DMS53 treated with DMSO at 0.1 percent for 48 hours (cell line): ENCODE measurements at regions not wholly inside any gene's neighbourhood (a gene's known extent, or its start where the extent isn't known, plus 50 kb on each side); places are given as distances from the start of the nearest gene placed in this dataset.

Experiments
- DNase-seq: peaks from one replicate; lab custom pipeline; 2025; ENCODE audit not compliant: unreplicated experiment; lab: John Stamatoyannopoulos, UW

GRCh38 chr15:94677202-94677790 is 445.9 kb downstream of the MCTP2 start:
- no peak for DNase-seq

GRCh38 chr15:94682171-94682570 is 450.8 kb downstream of the MCTP2 start:
- no peak for DNase-seq

- DNase-seq, result no peak
Measured at GRCh38 chr15:94683902-94684301, 452.5 kb downstream of the MCTP2 start.

GRCh38 chr15:94691169-94691568 is 459.8 kb downstream of the MCTP2 start:
- no peak for DNase-seq

GRCh38 chr15:94692710-94693109 is 461.3 kb downstream of the MCTP2 start:
- no peak for DNase-seq

- no peak for DNase-seq
Measured at GRCh38 chr15:94700211-94700610, 468.9 kb downstream of the MCTP2 start.

- DNase-seq, result no peak
Measured at GRCh38 chr15:94701281-94701985, 470.1 kb downstream of the MCTP2 start.

GRCh38 chr15:94703596-94703995 is 472.2 kb downstream of the MCTP2 start:
- no peak for DNase-seq

GRCh38 chr15:94704421-94704820 is 473.1 kb downstream of the MCTP2 start:
- DNase-seq, result no peak

GRCh38 chr15:94704946-94705345 is 473.6 kb downstream of the MCTP2 start:
- DNase-seq, result no peak

- DNase-seq, result no peak
Measured at GRCh38 chr15:94709319-94709718, 478.0 kb downstream of the MCTP2 start.

GRCh38 chr15:94722024-94722636 is 490.8 kb downstream of the MCTP2 start:
- DNase-seq, result no peak

- no peak for DNase-seq
Measured at GRCh38 chr15:94723801-94724200, 492.4 kb downstream of the MCTP2 start.

- no peak for DNase-seq
Measured at GRCh38 chr15:94731286-94731685, 499.9 kb downstream of the MCTP2 start.

GRCh38 chr15:94734460-94734859 is 503.1 kb downstream of the MCTP2 start:
- no peak for DNase-seq

- no peak for DNase-seq
Measured at GRCh38 chr15:94736236-94736635, 504.9 kb downstream of the MCTP2 start.

GRCh38 chr15:94739639-94740038 is 508.3 kb downstream of the MCTP2 start:
- DNase-seq, result no peak

GRCh38 chr15:94740469-94740868 is 509.1 kb downstream of the MCTP2 start:
- no peak for DNase-seq

GRCh38 chr15:94743668-94744067 is 512.3 kb downstream of the MCTP2 start:
- DNase-seq, result no peak

GRCh38 chr15:94744080-94744793 is 512.9 kb downstream of the MCTP2 start:
- DNase-seq, result no peak

- no peak for DNase-seq
Measured at GRCh38 chr15:94745371-94745770, 514.0 kb downstream of the MCTP2 start.

- DNase-seq, result no peak
Measured at GRCh38 chr15:94747510-94747909, 516.1 kb downstream of the MCTP2 start.
